Stimulated activated effector memory CD8-positive, alpha-beta T cell treated with anti-CD3 and anti-CD28 coated beads, Interleukin-12 subunit alpha, Interleukin-12 subunit beta, amount 100 ng/mL, for 72 hours (primary cell): ENCODE measurements at regions not wholly inside any gene's neighbourhood (a gene's known extent, or its start where the extent isn't known, plus 50 kb on each side); places are given as distances from the start of the nearest gene placed in this dataset.
"Not testable (repeated sequence)": the region's sequence is repeated elsewhere in the genome, so short reads cannot be mapped to it uniquely, and the experiment has no call there.

Experiments used
- ATAC-seq: fragments of 150-1000 bp; cut with Tn5 transposase; 2 replicates; pipeline ENCODE4 v1.10.0; 2021
- DNase-seq, 2 donors: peaks; one replicate each; pipeline ENCODE4 v3.0.0; 2021 to 2022; ENCODE audit warnings: low spot score in 2 of 2
- H3K27ac Mint-ChIP-seq: one replicate; pipeline ENCODE4 v1.8.0; 2022; ENCODE audit warnings: mild to moderate bottlenecking, mixed read lengths
- H3K36me3 Mint-ChIP-seq: one replicate; pipeline ENCODE4 v1.8.0; 2022; ENCODE audit warnings: mild to moderate bottlenecking, mixed read lengths
- H3K4me1 Mint-ChIP-seq: one replicate; pipeline ENCODE4 v1.8.0; 2022; ENCODE audit warnings: mixed read lengths
- H3K4me3 Mint-ChIP-seq: one replicate; pipeline ENCODE4 v1.8.0; 2022; ENCODE audit warnings: mild to moderate bottlenecking, mixed read lengths
- H3K9me3 Mint-ChIP-seq: one replicate; pipeline ENCODE4 v1.8.0; 2022; ENCODE audit warnings: mixed read lengths

DNA sequence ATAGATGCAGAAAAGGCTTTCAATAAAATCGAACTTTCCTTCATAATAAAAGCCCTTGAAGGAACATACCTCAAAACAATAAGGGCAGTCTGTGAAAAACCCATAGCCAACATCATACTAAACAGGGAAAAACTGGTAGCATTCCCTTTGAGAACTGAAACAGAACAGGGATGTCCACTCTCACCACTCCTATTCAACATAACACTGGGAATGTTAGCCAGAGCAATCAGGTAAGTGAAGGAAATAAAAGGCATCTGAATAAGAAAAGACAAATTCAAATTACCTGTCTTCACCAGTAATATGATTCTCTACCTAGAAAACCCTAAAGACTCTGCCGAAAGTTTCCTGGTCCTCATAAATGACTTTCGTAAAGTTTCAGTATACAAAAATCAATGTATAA lies 861.0 kb upstream of the VRK2 start:
- Mint-ChIP-seq H3K4me1 (no peaks in the 10 kb centered on the region), H3K27ac (no peak overlapping the region), H3K9me3 (peaks cover 8% of the 10 kb centered on the region), H3K4me3 (no peak overlapping the region), H3K36me3 (no peaks in the 10 kb centered on the region)
- no peak for DNase-seq
- ATAC-seq = no peak

DNA sequence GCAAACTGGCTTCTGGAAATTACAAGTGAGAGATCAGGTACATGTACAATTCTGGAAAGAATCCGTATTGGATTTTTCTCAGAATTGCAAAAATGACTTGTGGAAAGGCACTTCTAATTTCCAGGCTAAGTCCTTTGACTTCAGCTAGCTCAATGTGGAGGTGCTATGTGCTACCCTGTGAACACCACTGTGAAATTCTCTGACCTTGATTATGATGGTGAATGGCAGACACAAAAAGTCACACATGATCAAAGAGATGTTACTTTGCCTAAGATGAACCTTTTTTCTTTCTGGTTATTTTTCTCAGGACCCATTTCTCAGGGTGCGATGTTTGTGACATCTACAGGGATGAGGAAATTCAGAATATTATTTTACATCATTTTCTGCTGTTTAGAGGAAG lies 856.6 kb upstream of the VRK2 start:
- no peaks in the 10 kb centered on the region for H3K4me1 Mint-ChIP-seq
- H3K36me3 Mint-ChIP-seq = no peaks in the 10 kb centered on the region
- H3K4me3 Mint-ChIP-seq = no peak overlapping the region
- DNase-seq (no peak), ATAC-seq (no peak)
- peaks cover 16% of the 10 kb centered on the region for H3K9me3 Mint-ChIP-seq
- no peak overlapping the region for H3K27ac Mint-ChIP-seq

DNA sequence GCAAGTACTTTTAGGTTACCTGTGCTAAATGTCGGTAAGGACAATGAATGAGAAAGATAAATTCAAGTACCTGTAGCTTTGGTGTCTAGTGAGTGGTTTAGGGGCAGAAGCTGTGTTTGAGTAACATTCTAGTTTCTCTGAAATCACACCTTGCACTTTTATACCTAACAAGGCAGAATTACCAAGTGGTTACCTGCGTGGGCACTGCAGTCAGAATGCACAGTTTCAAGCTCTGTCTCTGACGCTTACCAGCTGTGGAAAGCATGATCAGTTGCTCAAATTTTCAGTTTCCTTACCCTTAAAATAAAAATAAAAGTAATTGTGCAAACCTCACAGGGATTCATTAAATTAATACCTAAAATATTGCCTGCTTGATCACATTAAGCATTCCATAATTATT lies 846.9 kb upstream of the VRK2 start:
- Mint-ChIP-seq H3K27ac (no peak overlapping the region), H3K4me1 (no peaks in the 10 kb centered on the region), H3K36me3 (no peaks in the 10 kb centered on the region), H3K9me3 (peaks cover 27% of the 10 kb centered on the region), H3K4me3 (no peak overlapping the region)
- ATAC-seq (no peak), DNase-seq (no peak)

DNA sequence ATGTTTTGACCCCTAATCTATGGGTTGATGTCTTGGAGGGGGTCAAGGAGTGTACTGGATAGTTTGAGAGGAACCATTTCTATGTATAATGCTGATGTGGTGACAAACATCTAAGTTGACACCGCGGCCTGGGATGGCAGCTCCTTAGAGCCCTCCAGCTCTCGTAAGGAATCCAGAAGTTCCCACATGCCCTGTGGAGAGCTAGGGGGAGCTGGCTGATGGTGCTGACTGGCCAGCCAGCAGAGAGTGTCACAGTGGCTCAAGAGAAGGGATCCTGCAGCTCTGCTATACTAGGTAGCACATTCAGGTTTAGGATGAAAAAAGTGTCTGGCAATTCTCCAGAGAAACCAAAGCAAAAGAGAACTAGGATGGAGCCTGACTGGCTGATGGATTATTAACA lies 842.2 kb upstream of the VRK2 start:
- no peak for ATAC-seq
- no peaks in the 10 kb centered on the region for H3K36me3 Mint-ChIP-seq
- H3K27ac Mint-ChIP-seq = no peak overlapping the region
- peaks cover 13% of the 10 kb centered on the region for H3K9me3 Mint-ChIP-seq
- H3K4me1 Mint-ChIP-seq = no peaks in the 10 kb centered on the region
- H3K4me3 Mint-ChIP-seq = no peak overlapping the region
- no peak for DNase-seq

DNA sequence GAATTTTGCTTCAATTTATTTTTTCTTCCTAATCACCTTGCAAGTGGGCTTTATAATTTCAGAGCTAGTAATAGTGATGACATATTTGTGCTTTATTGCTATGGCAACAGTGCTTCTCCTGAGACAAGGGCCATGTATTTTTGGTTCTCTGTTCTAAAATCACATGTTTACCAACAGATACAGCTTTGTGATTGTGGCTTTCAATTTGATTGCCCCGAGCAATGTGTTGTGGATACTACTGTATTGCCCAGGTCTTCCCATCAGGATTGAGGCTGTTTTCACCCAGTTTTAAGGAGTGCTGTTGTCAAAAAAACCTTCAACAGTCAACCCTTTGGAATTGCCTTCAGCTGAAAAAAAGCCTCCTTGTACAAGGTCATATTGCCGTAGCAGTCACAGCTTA lies 841.4 kb upstream of the VRK2 start:
- Mint-ChIP-seq H3K36me3 (no peaks in the 10 kb centered on the region), H3K27ac (no peak overlapping the region), H3K4me3 (no peak overlapping the region), H3K9me3 (peaks cover 12% of the 10 kb centered on the region), H3K4me1 (no peaks in the 10 kb centered on the region)
- no peak for DNase-seq
- ATAC-seq = no peak

DNA sequence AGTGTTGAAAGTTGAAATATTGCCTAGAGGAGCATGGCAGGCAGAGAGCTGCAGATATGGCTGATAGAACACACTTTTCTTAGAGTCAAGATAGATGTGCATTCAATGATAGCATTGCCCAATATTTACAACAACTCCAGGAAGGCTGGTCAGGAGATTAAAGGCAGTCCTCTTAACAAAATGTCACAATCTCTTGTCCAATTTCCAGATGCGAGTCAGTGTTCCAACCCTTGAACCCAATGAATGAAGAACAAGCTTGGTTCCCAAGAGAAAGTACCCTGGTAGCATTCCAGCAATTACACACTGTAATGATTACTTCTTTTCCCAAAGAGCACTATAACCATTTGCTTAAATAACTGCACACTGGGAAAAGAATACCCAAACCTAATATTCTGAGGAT lies 839.4 kb upstream of the VRK2 start:
- Mint-ChIP-seq H3K36me3 (no peaks in the 10 kb centered on the region), H3K9me3 (peaks cover 18% of the 10 kb centered on the region), H3K4me3 (no peak overlapping the region), H3K4me1 (no peaks in the 10 kb centered on the region), H3K27ac (no peak overlapping the region)
- ATAC-seq = no peak
- no peak for DNase-seq

DNA sequence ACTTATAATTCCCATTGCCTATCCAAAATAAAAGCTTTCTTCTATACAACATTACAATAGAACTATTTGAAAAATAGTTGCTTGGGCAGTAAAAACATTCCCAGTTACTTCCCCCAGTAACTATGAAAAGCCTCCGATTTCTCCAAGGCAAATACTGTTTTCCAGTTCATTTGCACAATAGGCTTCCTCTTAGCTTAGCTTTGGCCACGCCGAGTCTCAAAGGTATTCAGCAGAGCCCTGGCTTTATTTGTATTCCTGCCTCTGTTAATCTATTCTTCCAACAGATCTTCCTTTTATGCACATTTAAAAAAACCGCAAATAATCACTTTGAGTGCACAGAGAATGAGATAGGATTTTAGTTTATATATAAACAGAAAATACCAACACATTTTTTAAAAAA lies 836.8 kb upstream of the VRK2 start:
- peaks cover 26% of the 10 kb centered on the region for H3K9me3 Mint-ChIP-seq
- H3K4me3 Mint-ChIP-seq = no peak overlapping the region
- H3K36me3 Mint-ChIP-seq = no peaks in the 10 kb centered on the region
- ATAC-seq (no peak), DNase-seq (no peak)
- no peaks in the 10 kb centered on the region for H3K4me1 Mint-ChIP-seq
- no peak overlapping the region for H3K27ac Mint-ChIP-seq

DNA sequence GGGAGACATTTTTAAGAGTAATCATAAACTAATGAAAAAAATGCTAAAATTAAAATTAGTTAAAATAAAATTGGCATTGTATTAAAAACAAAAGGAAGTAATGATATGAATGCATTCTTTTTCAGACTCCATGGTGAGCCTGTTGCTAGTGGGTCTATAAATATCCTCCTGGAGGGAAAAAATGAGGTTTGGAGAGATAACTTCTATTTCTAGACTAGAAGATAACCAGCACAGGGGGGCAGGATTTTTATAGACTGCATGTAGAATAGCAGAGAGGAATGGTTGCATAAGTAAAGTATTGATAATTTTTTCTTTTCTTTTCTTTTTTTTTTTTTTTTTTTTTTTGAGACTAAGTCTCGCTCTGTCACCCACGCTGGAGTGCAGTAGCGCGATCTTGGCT lies 835.8 kb upstream of the VRK2 start:
- Mint-ChIP-seq H3K27ac (no peak overlapping the region), H3K9me3 (peaks cover 23% of the 10 kb centered on the region)
- ATAC-seq = no peak

DNA sequence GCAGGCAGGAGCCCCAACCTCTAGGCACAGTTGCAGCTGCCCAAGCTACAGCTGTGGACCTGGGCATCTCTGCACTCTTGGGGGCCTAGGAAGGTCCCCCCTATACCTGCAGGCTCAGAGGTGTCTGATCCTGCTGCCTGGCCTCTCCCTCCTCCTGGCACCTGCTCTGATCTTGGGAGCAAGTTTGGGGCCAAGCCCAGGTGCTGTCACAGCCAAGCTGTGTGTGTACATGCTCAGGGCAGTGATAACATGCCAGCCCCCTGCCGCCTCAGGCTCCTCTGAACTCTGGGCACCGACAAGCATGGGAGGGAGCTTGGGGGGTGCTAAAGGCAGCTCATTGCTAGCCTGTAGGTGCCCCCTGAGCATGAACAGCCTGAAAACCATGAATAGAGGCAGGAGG lies 829.6 kb upstream of the VRK2 start:
- Mint-ChIP-seq H3K9me3 (peaks cover 29% of the 10 kb centered on the region), H3K4me3 (no peak overlapping the region), H3K4me1 (no peaks in the 10 kb centered on the region), H3K27ac (no peak overlapping the region), H3K36me3 (no peaks in the 10 kb centered on the region)
- ATAC-seq (no peak), DNase-seq (no peak)

More for the DNA sequence above, 835.8 kb upstream of the VRK2 start:
- no peak overlapping the region for H3K4me3 Mint-ChIP-seq
- no peaks in the 10 kb centered on the region for H3K36me3 Mint-ChIP-seq
- DNase-seq = no peak
- no peaks in the 10 kb centered on the region for H3K4me1 Mint-ChIP-seq

DNA sequence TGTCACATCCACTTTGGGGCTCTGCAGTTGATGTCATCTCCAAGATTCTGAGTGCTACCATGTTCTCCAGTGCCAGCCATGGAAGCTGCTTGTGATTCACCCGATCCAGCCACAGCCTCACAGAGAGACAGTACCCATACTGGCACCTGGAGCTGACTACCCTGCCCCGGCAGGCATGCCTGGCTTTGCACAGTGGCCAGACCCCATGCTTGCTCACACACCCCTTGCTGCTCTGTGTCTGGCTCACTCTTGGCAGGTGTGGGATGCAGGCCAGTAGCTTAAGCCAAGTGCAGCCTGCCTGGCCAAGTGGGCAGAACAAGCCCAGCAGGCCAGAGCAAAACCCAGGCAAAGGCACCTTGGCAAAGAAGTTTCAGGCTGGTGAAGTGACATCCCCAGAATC lies 828.4 kb upstream of the VRK2 start:
- Mint-ChIP-seq H3K9me3 (peaks cover 18% of the 10 kb centered on the region), H3K27ac (no peak overlapping the region), H3K4me3 (no peak overlapping the region), H3K36me3 (no peaks in the 10 kb centered on the region), H3K4me1 (no peaks in the 10 kb centered on the region)
- ATAC-seq (no peak), DNase-seq (no peak)

DNA sequence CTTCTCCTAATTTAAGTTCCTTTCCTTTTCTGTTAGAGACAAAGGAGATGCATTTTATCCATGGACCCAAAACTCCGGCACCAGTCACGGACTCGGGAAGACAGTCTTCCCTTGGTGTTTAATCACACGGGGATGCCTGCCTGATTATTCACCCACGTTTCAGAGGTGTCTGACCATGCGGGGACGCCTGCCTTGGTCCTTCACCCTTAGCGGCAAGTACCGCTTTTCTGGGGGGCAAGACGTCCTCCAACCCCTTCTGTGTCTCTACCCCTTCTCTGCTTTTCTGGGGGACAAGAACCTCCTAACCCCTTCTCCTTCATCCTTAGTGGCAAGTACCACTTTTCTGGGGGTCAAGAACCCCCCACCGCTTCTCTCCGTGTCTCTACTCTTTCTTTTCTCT lies 816.9 kb upstream of the VRK2 start:
- peaks cover 23% of the 10 kb centered on the region for H3K9me3 Mint-ChIP-seq
- H3K27ac Mint-ChIP-seq, H3K4me1 Mint-ChIP-seq, ATAC-seq, H3K36me3 Mint-ChIP-seq, H3K4me3 Mint-ChIP-seq: not testable (repeated sequence)
- DNase-seq = peak in 1 of 2 donors; percentile 51

DNA sequence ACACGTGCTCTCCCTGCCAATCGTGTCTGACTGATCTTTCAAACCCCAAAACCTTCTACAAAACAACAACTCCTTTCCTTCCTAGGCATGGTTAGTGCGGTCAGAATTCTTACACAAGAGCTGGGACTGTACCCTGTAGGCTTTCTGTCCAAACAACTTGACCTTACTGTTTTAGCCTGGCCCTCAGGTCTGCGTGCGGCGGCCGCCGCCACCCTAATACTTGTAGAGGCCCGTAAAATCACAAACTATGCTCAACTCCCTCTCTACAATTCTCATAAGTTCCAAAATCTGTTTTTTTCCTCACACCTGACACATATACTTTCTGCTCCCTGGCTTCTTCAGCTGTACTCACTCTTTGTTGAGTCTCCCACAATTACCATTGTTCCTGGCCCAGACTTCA lies 814.3 kb upstream of the VRK2 start:
- not testable (repeated sequence) for DNase-seq, H3K4me1 Mint-ChIP-seq, H3K27ac Mint-ChIP-seq, ATAC-seq, H3K4me3 Mint-ChIP-seq, H3K36me3 Mint-ChIP-seq
- H3K9me3 Mint-ChIP-seq = peaks cover 18% of the 10 kb centered on the region

DNA sequence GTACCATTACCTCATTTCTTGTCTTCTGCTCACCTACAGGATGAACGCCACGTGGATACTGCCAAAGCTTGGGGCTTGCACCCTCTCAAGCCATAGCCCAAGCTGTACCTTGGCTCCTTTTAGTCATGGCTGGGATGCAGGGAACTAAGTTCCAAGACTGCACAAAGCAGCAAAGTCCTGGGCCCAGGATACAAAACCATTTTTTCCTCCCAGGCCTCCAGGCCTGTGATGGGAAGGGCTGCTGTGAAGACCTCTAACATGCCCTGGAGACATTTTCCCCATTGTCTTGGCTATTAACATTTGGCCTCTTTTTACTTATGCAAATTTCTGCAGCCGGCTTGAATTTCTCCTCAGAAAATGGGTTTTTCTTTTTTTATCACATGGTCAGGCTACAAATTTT lies 795.1 kb upstream of the VRK2 start:
- not testable (repeated sequence) for DNase-seq, H3K27ac Mint-ChIP-seq, H3K36me3 Mint-ChIP-seq, H3K4me1 Mint-ChIP-seq, H3K4me3 Mint-ChIP-seq, ATAC-seq
- peaks cover 21% of the 10 kb centered on the region for H3K9me3 Mint-ChIP-seq

DNA sequence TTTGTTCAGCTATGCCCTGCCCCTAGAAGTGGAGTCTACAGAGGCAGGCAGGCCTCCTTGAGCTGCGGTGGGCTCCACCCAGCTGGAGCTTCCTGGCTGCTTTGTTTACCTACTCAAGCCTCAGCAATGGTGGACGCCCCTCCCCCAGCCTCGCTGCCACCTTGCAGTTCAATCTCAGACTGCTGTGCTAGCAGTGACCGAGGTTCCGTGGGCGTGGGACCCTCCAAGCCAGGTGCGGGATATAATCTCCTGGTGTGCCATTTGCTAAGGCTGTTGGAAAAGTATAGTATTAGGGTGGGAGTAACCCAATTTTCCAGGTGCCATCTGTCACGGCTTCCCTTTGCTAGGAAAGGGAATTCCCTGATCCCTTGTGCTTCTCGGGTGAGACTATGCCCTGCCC lies 770.2 kb upstream of the VRK2 start:
- not testable (repeated sequence) for H3K4me1 Mint-ChIP-seq, DNase-seq, H3K27ac Mint-ChIP-seq, ATAC-seq, H3K36me3 Mint-ChIP-seq, H3K4me3 Mint-ChIP-seq
- peaks cover 29% of the 10 kb centered on the region for H3K9me3 Mint-ChIP-seq

DNA sequence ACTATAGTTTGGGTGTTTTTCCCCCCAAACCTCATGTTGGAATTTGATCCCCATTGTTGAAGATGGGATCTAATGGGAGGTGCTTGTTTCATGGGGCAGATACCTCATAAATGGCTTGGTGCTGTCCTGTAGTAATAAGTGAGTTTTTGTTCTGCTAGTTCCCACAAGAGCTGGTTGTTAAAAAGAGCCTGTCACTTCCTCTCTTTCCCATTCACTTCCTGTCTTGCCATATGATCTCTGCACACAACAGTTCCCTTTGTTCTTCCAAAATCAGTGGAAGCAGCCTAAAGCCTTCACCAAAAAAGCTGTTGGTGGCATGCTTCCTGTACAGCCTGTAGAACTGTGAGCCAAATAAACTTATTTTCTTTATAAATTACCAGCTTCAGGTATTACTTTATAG lies 768.2 kb upstream of the VRK2 start:
- no peak overlapping the region for H3K4me3 Mint-ChIP-seq
- ATAC-seq (no peak), DNase-seq (no peak)
- H3K36me3 Mint-ChIP-seq = no peaks in the 10 kb centered on the region
- no peak overlapping the region for H3K27ac Mint-ChIP-seq
- no peaks in the 10 kb centered on the region for H3K4me1 Mint-ChIP-seq
- peaks cover 31% of the 10 kb centered on the region for H3K9me3 Mint-ChIP-seq

DNA sequence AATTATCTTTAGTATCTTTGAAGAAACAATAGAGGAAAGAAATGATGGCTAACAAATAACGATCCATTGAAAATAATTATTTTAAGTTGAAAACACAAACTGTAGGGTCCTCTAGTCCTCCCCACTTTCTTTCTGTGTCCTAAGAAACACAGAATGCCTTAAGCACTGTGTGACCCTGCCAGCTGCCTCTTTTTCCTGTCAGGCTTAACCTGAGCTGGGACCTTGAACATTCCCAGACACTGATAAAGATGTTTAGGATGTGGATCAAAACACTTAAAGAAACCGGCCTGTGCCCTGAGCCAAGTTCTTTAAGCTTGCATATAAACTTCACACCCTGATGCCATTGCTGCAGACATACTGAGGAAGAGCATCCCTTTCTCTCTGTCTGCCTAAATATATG lies 755.4 kb upstream of the VRK2 start:
- no peak overlapping the region for H3K4me3 Mint-ChIP-seq
- ATAC-seq = no peak
- no peaks in the 10 kb centered on the region for H3K4me1 Mint-ChIP-seq
- H3K36me3 Mint-ChIP-seq = no peaks in the 10 kb centered on the region
- no peak overlapping the region for H3K27ac Mint-ChIP-seq
- DNase-seq = no peak
- H3K9me3 Mint-ChIP-seq = peaks cover 10% of the 10 kb centered on the region

DNA sequence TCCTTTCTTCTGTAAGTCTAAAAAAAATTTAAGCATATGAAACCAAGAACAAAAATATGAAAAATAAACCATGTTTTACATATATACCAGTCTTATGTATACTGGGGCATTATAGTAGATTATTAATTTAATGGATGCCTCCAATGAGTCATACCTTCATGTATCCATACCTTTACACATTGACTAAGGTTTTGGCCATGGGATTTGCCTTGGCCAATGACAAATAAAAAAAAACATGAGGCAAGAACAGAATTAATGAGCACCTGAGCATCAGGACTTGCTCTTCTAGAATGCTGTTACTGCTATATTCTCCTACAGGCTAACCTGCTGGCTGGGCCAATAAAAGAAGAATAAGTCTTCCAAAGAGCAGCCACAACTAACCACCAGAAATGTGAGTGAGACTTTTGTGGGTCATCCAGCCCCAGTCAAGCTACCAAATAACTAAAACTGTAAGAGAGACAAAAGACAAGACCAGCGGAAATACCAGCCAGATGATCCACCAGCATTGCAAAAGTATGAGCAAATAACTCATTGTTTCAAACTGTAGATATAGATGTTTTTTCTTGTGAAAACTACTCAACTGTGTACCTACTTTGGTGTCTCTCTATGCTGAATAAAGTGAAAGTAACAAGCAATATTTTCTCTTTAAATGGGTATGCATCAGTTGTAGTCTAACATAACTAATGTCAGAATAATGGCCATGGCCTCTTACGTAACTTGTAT lies 749.6 kb upstream of the VRK2 start:
- DNase-seq (no peak), ATAC-seq (no peak)
- no peaks in the 10 kb centered on the region for H3K36me3 Mint-ChIP-seq
- no peak overlapping the region for H3K4me3 Mint-ChIP-seq
- no peaks in the 10 kb centered on the region for H3K4me1 Mint-ChIP-seq
- peaks cover 12% of the 10 kb centered on the region for H3K9me3 Mint-ChIP-seq
- H3K27ac Mint-ChIP-seq = no peak overlapping the region
